HCT116 (cell line): ENCODE measurements at regions not wholly inside any gene's neighbourhood (a gene's known extent, or its start where the extent isn't known, plus 50 kb on each side); places are given as distances from the start of the nearest gene placed in this dataset.

Experiments
- CTCF ChIP-seq, 3 experiments: fragments of 200-600 bp in 1 of 3; sonication (generic) in 1 of 3; IDR thresholded peaks in 2 of 3; conservative IDR thresholded peaks in 1 of 3; 2 replicates each; pipeline ENCODE4 v1.5.1; 2012 to 2017; ENCODE audit warnings: low read depth in 2 of 3, low read length in 2 of 3, antibody characterized with exemption in 1 of 3, borderline replicate concordance in 1 of 3, control low read depth in 1 of 3, mild to moderate bottlenecking in 1 of 3, mixed read lengths in 1 of 3, mixed run types in 1 of 3, moderate library complexity in 1 of 3; ENCODE audit not compliant: insufficient read depth in 1 of 3
- EZH2 ChIP-seq: fragments of 200-600 bp; sonication (generic); IDR thresholded peaks from 2 replicates; pipeline ENCODE4 v1.6.1; 2017; ENCODE audit warnings: antibody characterized with exemption, mixed run types
- POLR2A ChIP-seq: IDR thresholded peaks from 2 replicates; pipeline ENCODE4 v1.7.0; 2011; ENCODE audit warnings: borderline replicate concordance; ENCODE audit not compliant: insufficient read depth, insufficient read length; ENCODE audit errors: extremely low read depth
- SRF ChIP-seq: IDR thresholded peaks from 2 replicates; pipeline ENCODE4 v1.6.1; 2012; ENCODE audit warnings: low read depth

- no peak for TF ChIP-seq SRF
- no peak for TF ChIP-seq CTCF (IDR thresholded peaks at IDR 0.05 in 2 of 3, conservative IDR thresholded peaks at IDR 0.05 in 1 of 3; ENCODE audit: borderline replicate concordance in 1 of 3, insufficient read depth in 1 of 3, low read depth in 2 of 3, low read length in 2 of 3)
- no peak for TF ChIP-seq EZH2
- TF ChIP-seq POLR2A: no peak
Measured at GRCh38 chr2:52512760-52513159, 1254.8 kb upstream of the CHAC2 start.
